ENCODE measurements at regions not wholly inside any gene's neighbourhood (a gene's known extent, or its start where the extent isn't known, plus 50 kb on each side); places are given as distances from the start of the nearest gene placed in this dataset.
"Not testable (repeated sequence)": the region's sequence is repeated elsewhere in the genome, so short reads cannot be mapped to it uniquely, and the experiment has no call there.

- H3K4me1 ChIP-seq (replicated peaks in 1 of 2) = no peaks in the 10 kb centered on the region
- ATAC-seq (replicated peaks in 6 of 8) = no peak
- H3K27ac ChIP-seq = no peak overlapping the region
- WGBS, 10 experiments = 38 to 100% (median 85%) methylated on average over 1 to 10 of the region's 15 CpGs
- H3K4me3 ChIP-seq = no peak overlapping the region
- in situ Hi-C loops (cut with MboI; ENCODE audit: low pct_unique_long_range_greater_than_20kb in 2 of 9, low sequenced_read_pairs in 9 of 9, unreplicated experiment in 9 of 9) = no loop called here
Measured at GRCh38 chr2:103176294-103176915, 414.6 kb downstream of the TMEM182 start.

- Histone ChIP-seq H3K4me1 (replicated peaks in 1 of 2) (no peaks in the 10 kb centered on the region), H3K27ac (no peak overlapping the region), H3K4me3 (no peak overlapping the region)
- no peak for ATAC-seq (replicated peaks in 6 of 8)
- 0 to 100% (median 50%) methylated on average over 1 to 3 of the region's 3 CpGs; no CpG with 5 or more reads in 1 of the 10 experiments for WGBS, 10 experiments
- in situ Hi-C loops (cut with MboI; ENCODE audit: low pct_unique_long_range_greater_than_20kb in 2 of 9, low sequenced_read_pairs in 9 of 9, unreplicated experiment in 9 of 9) = no loop called here
Measured at GRCh38 chr2:103179798-103180197, 418.0 kb downstream of the TMEM182 start.

GRCh38 chr2:103183061-103183460 is 421.2 kb downstream of the TMEM182 start:
- WGBS, 10 experiments = 0 to 100% (median 80%) methylated on average over 1 of the region's 1 CpG; no CpG with 5 or more reads in 1 of the 10 experiments
- Histone ChIP-seq H3K4me3 (no peak overlapping the region), H3K4me1 (replicated peaks in 1 of 2) (no peaks in the 10 kb centered on the region), H3K27ac (no peak overlapping the region)
- ATAC-seq (replicated peaks in 6 of 8) = no peak
- in situ Hi-C loops (cut with MboI; ENCODE audit: low pct_unique_long_range_greater_than_20kb in 2 of 9, low sequenced_read_pairs in 9 of 9, unreplicated experiment in 9 of 9) = no loop called here

GRCh38 chr2:103196802-103197201 is 435.0 kb downstream of the TMEM182 start:
- Histone ChIP-seq H3K27ac (no peak overlapping the region), H3K4me3 (no peak overlapping the region), H3K4me1 (replicated peaks in 1 of 2) (no peaks in the 10 kb centered on the region)
- 0 to 100% (median 91%) methylated on average over 1 to 3 of the region's 3 CpGs; no CpG with 5 or more reads in 3 of the 10 experiments for WGBS, 10 experiments
- no peak for ATAC-seq (replicated peaks in 6 of 8)
- in situ Hi-C loops (cut with MboI; ENCODE audit: low pct_unique_long_range_greater_than_20kb in 2 of 9, low sequenced_read_pairs in 9 of 9, unreplicated experiment in 9 of 9) = no loop called here

GRCh38 chr2:103200774-103201173 is 438.9 kb downstream of the TMEM182 start:
- H3K4me1 ChIP-seq (replicated peaks in 1 of 2); H3K4me3 ChIP-seq; ATAC-seq (replicated peaks in 6 of 8); in situ Hi-C loops (cut with MboI; ENCODE audit: low pct_unique_long_range_greater_than_20kb in 2 of 9, low sequenced_read_pairs in 9 of 9, unreplicated experiment in 9 of 9); H3K27ac ChIP-seq: not testable (repeated sequence)
- 0 to 100% (median 48%) methylated on average over 1 to 4 of the region's 4 CpGs; no CpG with 5 or more reads in 6 of the 10 experiments for WGBS, 10 experiments

GRCh38 chr2:103208916-103209315 is 447.1 kb downstream of the TMEM182 start:
- Histone ChIP-seq H3K27ac (no peak overlapping the region), H3K4me3 (no peak overlapping the region), H3K4me1 (replicated peaks in 1 of 2) (no peaks in the 10 kb centered on the region)
- ATAC-seq (replicated peaks in 6 of 8) = no peak
- 0 to 100% (median 45%) methylated on average over 1 to 3 of the region's 3 CpGs; no CpG with 5 or more reads in 2 of the 10 experiments for WGBS, 10 experiments
- in situ Hi-C loops (cut with MboI; ENCODE audit: low pct_unique_long_range_greater_than_20kb in 2 of 9, low sequenced_read_pairs in 9 of 9, unreplicated experiment in 9 of 9) = no loop called here

GRCh38 chr2:103213028-103213542 is 451.3 kb downstream of the TMEM182 start:
- 0 to 100% (median 86%) methylated on average over 1 to 3 of the region's 3 CpGs for WGBS, 10 experiments
- Histone ChIP-seq H3K27ac (no peak overlapping the region), H3K4me3 (no peak overlapping the region), H3K4me1 (replicated peaks in 1 of 2) (no peaks in the 10 kb centered on the region)
- in situ Hi-C loops (cut with MboI; ENCODE audit: low pct_unique_long_range_greater_than_20kb in 2 of 9, low sequenced_read_pairs in 9 of 9, unreplicated experiment in 9 of 9) = no loop called here
- ATAC-seq (replicated peaks in 6 of 8) = no peak

- Histone ChIP-seq H3K4me1 (replicated peaks in 1 of 2) (no peaks in the 10 kb centered on the region), H3K27ac (no peak overlapping the region), H3K4me3 (no peak overlapping the region)
- in situ Hi-C loops (cut with MboI; ENCODE audit: low pct_unique_long_range_greater_than_20kb in 2 of 9, low sequenced_read_pairs in 9 of 9, unreplicated experiment in 9 of 9) = no loop called here
- peak in 1 of 8 experiments; percentile 27 for ATAC-seq (replicated peaks in 6 of 8)
Measured at GRCh38 chr2:103218516-103218915, 456.7 kb downstream of the TMEM182 start.

GRCh38 chr2:103219398-103219797 is 457.6 kb downstream of the TMEM182 start:
- in situ Hi-C loops (cut with MboI; ENCODE audit: low pct_unique_long_range_greater_than_20kb in 2 of 9, low sequenced_read_pairs in 9 of 9, unreplicated experiment in 9 of 9) = no loop called here
- no peak for ATAC-seq (replicated peaks in 6 of 8)
- H3K4me3 ChIP-seq = no peak overlapping the region
- 10 to 100% (median 83%) methylated on average over 1 of the region's 1 CpG; no CpG with 5 or more reads in 3 of the 10 experiments for WGBS, 10 experiments
- no peaks in the 10 kb centered on the region for H3K4me1 ChIP-seq (replicated peaks in 1 of 2)
- H3K27ac ChIP-seq = no peak overlapping the region

GRCh38 chr2:103222969-103223368 is 461.1 kb downstream of the TMEM182 start:
- Histone ChIP-seq H3K27ac (no peak overlapping the region), H3K4me1 (replicated peaks in 1 of 2) (no peaks in the 10 kb centered on the region), H3K4me3 (no peak overlapping the region)
- in situ Hi-C loops (cut with MboI; ENCODE audit: low pct_unique_long_range_greater_than_20kb in 2 of 9, low sequenced_read_pairs in 9 of 9, unreplicated experiment in 9 of 9) = no loop called here
- ATAC-seq (replicated peaks in 6 of 8) = no peak

GRCh38 chr2:103230796-103231195 is 469.0 kb downstream of the TMEM182 start:
- Histone ChIP-seq H3K4me1 (replicated peaks in 1 of 2) (peaks cover 16 to 26% of the 10 kb centered on the region in 2 donors), H3K27ac (no peak overlapping the region), H3K4me3 (no peak overlapping the region)
- in situ Hi-C loops (cut with MboI; ENCODE audit: low pct_unique_long_range_greater_than_20kb in 2 of 9, low sequenced_read_pairs in 9 of 9, unreplicated experiment in 9 of 9) = no loop called here
- ATAC-seq (replicated peaks in 6 of 8) = peak in 3 of 8 experiments; percentile 19 to 72 (median 68)
- WGBS, 10 experiments = 0 to 20% (median 13%) methylated on average over 1 of the region's 1 CpG; no CpG with 5 or more reads in 5 of the 10 experiments

GRCh38 chr2:103232865-103233264 is 471.0 kb downstream of the TMEM182 start:
- Histone ChIP-seq H3K4me1 (replicated peaks in 1 of 2) (peaks cover 16 to 26% of the 10 kb centered on the region in 2 donors), H3K4me3 (no peak overlapping the region), H3K27ac (no peak overlapping the region)
- WGBS, 10 experiments = 0 to 100% (median 60%) methylated on average over 1 to 3 of the region's 4 CpGs; no CpG with 5 or more reads in 1 of the 10 experiments
- in situ Hi-C loops (cut with MboI; ENCODE audit: low pct_unique_long_range_greater_than_20kb in 2 of 9, low sequenced_read_pairs in 9 of 9, unreplicated experiment in 9 of 9) = no loop called here
- ATAC-seq (replicated peaks in 6 of 8) = peak in 5 of 8 experiments; percentile 75 to 100 (median 92)

GRCh38 chr2:103233691-103234090 is 471.9 kb downstream of the TMEM182 start:
- 0 to 100% (median 93%) methylated on average over 1 of the region's 1 CpG; no CpG with 5 or more reads in 4 of the 10 experiments for WGBS, 10 experiments
- H3K4me3 ChIP-seq = no peak overlapping the region
- peaks cover 16 to 26% of the 10 kb centered on the region in 2 donors for H3K4me1 ChIP-seq (replicated peaks in 1 of 2)
- in situ Hi-C loops (cut with MboI; ENCODE audit: low pct_unique_long_range_greater_than_20kb in 2 of 9, low sequenced_read_pairs in 9 of 9, unreplicated experiment in 9 of 9) = no loop called here
- no peak for ATAC-seq (replicated peaks in 6 of 8)
- no peak overlapping the region for H3K27ac ChIP-seq

- Histone ChIP-seq H3K4me3 (no peak overlapping the region), H3K4me1 (replicated peaks in 1 of 2) (peaks cover 16 to 27% of the 10 kb centered on the region in 2 donors), H3K27ac (no peak overlapping the region)
- in situ Hi-C loops (cut with MboI; ENCODE audit: low pct_unique_long_range_greater_than_20kb in 2 of 9, low sequenced_read_pairs in 9 of 9, unreplicated experiment in 9 of 9) = no loop called here
- 0 to 100% (median 64%) methylated on average over 1 of the region's 1 CpG; no CpG with 5 or more reads in 2 of the 10 experiments for WGBS, 10 experiments
- ATAC-seq (replicated peaks in 6 of 8) = no peak
Measured at GRCh38 chr2:103235283-103235682, 473.5 kb downstream of the TMEM182 start.
